Fibroblast of skin of left biceps (primary cell): ENCODE measurements at regions not wholly inside any gene's neighbourhood (a gene's known extent, or its start where the extent isn't known, plus 50 kb on each side); places are given as distances from the start of the nearest gene placed in this dataset.
"Not testable (repeated sequence)": the region's sequence is repeated elsewhere in the genome, so short reads cannot be mapped to it uniquely, and the experiment has no call there.

Experiments
- DNase-seq, 2 experiments: peaks; one replicate each; pipeline ENCODE4 v3.0.0-alpha.2; 2013; ENCODE audit warnings: low read depth in 2 of 2

DNA sequence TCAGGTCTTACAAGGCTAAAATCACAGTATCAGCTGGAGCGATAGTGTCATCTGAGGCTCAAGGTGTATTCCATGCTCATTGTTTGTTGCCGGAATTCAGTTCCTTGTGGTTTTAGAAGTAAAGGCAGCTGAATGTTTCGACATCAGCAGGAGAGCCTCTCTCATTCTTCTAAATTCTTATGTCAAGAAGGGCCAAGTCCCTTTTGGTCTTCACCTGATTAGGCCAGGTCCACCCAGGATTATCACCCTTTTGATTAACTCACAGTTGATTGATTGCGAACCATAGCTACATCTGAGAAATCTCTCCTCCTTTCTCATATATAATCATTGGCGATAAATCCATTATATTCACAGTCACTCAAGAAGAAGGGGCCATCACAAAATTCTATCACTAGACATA lies 806.7 kb upstream of the PRMT6 start:
- DNase-seq: no peak

DNA sequence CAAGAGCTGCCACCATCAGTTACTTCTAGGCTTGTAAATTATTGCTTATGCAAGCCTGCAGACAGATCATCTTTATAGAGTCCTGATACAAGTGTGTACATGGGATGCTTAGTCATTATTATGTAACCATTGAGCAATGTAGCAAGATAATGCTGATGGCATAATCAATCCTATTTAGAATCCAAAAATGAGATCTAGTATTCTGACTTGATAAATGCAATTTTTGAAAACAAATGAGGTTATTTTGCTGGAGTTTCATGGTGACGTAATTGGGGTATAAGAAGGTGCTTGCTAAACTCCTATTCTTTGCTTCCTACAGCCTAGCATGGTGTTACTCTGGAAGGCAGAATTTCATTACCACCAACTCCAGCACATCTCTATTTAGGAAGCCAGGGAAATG lies 801.7 kb upstream of the PRMT6 start:
- DNase-seq: no peak

DNA sequence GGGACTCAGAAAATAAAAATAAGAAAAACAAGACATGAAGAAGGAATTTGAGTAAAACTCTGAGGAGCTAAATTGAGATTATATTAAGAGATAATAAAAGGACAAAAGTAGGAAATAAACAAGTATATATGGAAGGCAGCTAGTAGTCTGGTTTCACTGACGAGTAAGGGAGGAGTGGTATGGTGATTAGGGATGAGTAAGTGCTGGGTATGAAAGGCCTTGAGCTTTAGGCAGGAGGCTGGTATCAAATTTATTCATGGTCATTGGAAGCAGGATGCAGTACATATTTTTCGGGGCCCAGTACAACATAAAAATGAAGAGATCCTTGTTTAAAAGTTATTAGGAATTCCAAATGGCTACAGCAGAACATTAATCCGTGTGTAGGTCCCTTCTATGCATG lies 789.7 kb upstream of the PRMT6 start:
- DNase-seq: no peak

DNA sequence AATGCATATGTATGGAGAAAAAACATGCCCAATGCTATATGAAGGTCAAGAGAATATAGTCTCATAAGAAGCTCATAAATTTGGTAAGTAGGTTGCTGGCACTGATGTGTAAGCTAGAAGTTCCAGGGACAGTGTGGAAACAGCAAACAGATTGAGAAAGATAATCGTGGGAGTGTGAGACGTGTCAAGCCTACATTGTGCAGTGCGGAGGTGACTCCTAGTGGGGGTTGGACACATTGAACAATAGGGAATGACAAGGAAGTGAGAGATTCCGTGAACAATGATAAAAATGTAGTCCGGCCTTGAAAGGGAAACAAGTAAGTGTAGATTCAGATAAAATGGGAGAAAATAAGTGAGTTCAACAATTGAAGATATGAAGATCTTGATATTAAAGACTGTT lies 788.4 kb upstream of the PRMT6 start:
- DNase-seq: no peak

DNA sequence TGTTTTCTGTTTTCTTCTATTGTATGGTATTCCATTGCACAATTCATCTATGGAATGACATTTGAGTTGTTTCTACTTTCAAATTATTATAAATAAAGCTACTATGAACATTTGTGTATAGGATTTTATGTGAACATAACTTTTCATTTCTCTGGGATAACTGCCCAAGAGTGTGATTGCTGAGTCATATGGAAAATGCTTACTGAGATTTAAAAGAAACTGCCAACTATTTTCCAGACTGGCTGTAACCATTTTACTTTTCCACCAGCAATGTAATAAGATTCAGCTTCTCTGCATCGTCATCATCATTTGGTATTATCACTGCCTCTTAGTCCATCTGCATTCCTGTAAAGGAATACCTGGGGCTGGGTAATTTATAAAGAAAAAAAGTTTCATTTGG lies 779.6 kb upstream of the PRMT6 start:
- DNase-seq: peak; percentile 57 to 63

DNA sequence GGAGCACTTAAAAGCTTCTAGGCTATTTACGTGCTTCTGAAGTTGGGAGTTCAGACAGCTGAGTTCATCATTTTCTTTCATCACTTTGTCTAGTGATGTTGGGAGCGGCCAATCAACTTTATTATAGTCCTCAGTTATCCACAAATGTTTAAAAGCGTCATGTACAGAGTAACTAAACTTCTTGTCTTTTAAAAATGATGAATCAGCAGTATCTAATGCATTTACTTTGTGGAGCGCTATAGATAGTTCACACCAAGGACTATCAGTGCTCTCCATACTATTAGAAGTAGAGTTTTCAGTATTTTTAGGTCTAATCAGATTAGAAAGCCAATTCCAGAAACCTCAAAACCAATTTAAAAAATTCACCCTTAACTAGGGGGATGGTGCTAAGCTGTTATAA lies 778.7 kb upstream of the PRMT6 start:
- DNase-seq: no peak

DNA sequence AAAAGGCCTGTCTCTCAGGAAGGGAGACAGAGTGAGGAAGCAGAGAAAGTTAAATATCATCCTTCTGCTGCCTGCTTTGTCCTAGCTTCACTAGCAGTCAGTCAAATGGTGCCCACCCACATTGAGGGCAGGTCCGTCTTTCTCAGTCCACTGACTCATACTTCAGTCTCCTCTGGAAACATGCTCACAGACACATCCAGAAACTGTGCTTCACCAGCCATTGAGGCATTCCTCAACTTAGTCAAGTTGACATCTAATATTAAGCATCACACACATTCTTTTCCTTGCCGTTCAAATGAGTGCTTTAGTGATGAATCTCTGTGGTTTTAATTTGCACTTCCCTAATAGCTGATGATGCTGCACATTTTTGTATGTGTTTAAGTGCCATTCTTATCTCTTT lies 777.8 kb upstream of the PRMT6 start:
- DNase-seq: peak; percentile 61 to 62

DNA sequence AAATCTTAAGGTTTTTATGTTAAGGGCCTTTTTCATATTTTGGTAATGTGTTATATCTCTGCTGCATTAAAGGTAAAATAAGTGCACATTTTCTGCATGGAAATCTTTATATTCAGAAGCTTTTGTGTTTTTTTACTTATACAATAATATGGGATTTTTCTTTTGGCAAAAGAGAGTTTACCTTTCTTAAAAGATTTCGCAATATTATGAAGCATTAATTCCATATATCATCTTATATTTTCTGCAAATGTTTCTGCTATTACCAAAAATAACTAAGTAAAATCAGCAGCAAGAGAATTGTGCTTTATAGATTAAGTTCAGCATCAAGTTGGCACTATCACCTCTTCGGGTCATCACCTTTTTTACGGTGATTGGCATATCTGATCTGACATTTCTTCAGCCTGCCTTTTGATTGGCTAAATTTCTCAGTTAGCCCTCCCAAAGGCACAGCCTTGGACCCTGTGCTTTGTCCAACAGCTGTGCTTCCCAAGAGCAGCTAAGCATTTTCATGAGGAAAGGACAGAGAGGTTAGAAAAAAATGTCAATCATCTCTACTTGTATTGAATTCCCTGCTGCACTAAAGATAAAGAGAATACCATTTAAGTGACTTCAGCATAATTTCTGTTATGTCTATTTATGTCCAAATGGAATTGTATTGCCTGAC lies 767.1 kb upstream of the PRMT6 start:
- DNase-seq: no peak

DNA sequence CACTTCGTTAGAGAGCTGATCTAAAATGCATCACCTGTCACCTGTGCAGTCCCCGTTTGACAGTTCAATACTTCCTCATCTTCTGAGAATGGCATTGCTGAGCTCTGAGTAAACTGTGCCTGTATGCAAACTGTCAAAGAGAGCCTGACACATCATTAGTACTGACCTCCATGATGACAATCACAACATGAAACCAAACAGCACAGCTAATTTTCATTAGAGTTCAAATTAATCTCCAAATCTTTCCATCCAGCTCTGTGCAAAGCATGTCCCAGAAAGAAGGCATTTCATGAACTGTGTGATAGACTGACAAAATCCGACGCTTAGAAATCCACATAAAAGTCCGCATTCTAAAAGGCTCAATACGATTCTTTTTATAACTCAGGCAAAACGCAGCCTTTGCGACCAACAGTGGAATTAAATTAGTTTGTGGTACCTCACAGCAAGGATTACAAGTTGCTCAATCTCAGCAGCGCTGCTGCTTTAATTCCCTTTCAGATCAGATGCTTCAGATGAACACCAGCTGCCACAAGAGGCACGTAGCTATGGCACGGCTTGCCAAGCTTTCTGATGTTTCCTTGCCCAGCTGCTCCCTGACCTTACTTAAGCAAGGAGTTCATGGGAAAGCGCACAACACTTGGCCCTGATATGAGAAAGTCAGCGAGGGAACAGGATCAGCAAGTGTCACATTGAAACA lies 765.5 kb upstream of the PRMT6 start:
- no peak for DNase-seq

DNA sequence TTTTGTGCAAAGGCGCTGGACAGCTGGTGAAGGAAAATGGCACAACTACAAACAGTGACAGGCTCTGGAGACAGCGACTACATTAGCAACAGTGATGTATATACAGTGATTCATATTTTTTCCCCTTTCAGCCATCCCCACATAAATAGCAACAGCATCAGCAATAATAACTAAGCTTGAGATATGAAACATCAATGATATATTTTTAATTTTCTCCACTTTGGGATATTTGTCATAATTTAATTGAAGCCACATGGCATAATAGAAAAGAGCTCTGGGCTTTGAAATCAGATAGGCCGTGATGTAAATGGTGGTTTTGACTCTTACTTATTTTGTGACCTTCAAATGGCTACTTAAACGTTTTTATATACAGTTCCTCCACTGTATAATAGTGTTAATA lies 764.3 kb upstream of the PRMT6 start:
- DNase-seq: no peak

DNA sequence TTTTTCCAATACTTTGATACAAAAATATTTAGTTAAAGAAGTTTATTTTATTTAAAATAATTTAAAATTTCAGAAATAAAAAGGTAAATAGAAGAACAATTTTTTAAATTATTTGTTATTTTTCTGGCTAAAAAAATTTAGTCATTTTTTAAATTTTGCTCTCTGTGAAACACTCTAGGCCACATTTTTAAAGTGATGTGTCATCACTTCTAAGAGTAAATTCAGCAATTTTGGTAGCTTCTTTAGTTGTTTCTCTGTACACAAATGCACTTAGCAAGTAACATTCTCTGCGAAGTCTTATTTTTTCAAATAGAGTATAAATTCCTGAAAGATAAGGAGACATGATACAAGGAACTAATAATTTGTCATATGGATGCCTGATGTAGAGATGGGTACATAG lies 760.0 kb upstream of the PRMT6 start:
- no peak for DNase-seq

DNA sequence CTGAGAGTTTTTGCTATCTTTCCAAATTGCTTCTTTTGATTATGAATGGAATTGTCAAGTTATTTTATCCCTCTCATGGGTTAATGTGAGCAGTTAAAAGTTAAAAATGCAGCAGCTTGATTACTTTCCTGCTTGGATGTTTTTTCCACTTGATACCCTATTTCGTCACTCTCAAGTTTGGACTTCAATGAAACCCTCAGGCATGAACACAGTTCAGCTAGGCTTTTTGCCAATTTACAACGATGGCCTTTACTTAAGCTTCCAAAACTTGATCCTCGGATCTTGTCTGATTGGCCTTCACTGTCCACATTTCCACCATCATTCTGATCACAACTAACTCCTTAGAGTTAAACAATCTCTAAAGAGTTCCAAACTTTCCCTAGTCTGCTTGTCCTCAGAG lies 752.4 kb upstream of the PRMT6 start:
- DNase-seq: no peak

DNA sequence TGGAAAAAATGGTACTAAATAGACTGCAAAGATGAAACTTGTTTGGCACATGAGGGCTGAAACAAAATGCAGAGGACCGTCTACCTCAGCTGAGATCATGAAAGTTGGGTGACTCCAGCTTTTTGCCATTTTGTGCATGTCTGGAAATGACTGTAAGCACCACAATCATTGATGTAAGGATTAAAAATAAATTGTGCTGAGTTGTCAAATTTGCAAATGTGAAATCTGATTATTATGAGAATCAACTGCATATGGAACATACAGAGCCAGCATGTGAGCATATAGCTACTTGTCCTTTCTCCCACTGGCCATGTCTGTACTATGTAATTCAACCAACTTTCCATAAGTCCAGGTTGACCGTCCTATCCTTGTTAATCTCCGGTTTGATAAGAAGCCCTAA lies 736.9 kb upstream of the PRMT6 start:
- no peak for DNase-seq

DNA sequence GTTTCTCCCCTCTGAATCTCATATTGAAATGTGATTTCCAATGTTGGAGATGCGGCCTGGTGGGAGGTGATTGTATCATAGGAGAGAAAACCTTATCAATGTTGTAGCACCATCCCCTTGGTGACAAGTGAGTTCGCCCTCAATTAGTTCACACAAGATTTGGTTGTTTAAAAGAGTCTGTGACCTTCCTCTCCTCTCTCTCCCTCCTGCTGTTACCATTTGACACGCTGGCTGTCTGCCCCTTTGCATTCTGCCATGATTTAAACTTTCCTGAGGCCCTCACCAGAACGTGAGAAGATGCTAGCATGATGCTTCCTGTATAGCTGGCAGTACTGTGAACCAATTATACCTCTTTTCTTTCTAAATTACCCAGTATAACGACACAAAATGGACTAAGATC lies 730.9 kb upstream of the PRMT6 start:
- no peak for DNase-seq

DNA sequence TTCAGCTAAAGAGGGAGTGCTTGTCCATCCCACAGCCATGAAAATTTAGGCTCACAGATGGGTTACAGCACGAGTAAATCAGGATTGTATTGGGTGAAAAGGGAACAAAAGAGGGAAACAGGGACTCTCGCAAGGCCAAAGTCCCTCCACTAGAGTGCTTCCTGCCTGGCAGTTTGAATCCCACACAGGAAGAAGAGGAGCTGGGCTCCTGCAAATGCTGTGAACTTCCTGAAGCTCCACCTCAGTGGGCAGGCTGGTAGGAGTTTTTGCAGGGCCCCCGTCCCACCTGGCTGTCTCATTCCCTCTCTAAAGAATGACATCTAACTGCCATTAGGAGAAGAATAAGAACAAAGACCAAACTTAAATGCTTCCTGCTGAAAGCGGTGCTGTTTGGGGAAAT lies 712.0 kb upstream of the PRMT6 start:
- DNase-seq: no peak

DNA sequence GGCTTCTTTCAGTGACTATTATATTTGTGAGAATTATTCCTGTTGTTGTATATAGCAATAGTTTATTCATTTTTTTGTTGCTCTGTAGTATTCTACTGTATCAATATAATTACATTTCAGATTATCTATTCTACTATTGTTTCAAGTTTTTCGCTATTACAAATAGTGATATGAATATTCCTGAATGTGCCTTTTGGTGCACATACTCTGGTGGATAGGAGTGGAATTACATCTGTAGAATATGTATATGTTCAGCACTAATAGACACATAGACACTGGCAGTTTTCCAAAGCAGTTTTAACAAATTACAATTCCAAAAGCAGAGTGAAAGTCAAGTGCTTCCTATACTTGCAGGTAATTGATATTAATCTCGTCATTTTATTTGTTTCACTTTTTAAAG lies 696.2 kb upstream of the PRMT6 start:
- DNase-seq: no peak

DNA sequence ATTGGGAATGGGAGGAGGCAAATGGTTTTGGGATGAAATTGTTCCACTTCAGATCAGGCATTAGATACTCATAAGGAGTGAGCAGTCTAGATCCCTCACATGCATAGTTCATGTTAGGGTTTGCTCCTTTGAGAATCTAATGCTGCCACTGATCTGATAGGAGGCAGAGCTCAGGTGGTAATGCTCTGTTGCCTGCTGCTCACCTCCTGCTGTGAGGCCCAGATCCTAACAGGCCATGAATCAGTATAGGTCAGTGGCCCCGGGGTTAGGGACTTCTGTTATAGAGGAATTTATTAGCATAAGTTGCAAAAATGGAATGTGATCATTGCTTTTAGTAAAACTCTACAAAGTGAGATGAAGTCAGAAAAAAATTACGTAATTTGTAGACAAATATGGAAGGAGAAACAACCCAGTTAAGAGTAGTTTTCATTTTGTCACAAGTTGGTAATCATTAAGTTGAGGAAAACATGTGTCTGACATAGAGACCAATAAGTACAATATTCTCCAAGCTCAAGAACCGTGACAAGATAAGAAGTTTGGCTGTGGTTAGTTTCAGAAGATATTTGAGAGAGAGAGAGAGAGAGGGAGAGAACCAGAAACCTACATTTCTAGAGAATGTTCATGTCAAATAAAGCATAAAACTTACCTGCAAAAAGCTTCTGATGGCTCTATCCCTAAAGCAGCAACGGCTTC lies 689.7 kb upstream of the PRMT6 start:
- DNase-seq: no peak

DNA sequence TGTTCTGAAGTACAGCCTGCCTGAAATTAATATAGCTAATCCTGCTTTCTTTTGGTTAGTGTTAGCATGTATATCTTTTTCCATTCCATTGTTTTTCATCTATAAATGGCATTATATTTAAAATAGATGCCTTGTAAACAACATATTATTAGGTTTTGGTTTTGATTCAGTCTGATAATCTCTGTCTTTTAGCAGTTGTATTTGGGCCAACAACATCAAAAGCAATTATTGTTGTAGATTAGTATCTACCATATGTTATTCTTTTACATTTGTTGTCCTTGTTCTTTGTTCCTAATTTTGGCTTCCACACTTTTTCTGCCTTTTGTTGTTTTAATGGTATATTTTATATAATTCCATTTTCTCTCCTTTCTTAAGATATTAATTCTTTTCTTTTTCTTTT lies 678.2 kb upstream of the PRMT6 start:
- no peak for DNase-seq

DNA sequence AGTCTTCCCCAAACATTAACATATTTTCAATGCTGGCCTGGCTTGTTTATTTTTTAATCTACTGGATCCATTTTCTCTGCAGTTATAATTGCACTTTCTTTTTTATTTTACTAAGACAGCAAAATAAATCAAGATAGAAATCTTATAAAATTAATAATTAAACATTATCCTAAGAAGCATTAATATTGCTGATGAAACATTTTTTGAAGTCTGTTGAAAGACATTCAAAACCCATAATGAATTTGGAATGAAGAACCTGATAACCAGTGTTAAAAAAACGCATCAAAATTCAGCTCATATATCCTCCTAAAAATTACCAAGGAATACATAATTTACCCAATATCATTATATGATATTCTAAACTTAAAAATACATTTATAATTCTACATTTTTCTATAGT lies 675.7 kb upstream of the PRMT6 start:
- no peak for DNase-seq

DNA sequence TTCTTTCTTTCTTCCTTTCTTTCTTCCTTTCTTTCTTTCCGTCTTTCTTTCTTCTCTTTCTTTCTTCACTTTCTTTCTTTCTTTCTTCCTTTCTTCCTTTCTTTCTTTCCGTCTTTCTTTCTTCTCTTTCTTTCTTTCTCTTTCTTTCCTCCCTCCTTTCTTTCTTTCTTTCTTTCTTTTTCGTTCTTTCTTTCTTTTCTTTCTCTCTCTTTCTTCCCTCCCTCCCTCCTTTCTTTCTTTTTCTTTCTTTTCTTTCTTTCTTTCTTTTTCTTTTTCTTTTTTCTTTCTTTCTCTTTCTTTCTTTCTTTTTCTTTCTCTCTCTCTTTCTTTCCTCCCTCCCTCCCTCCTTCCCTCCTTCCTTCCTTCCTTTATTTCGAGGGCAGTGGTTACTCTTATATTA lies 667.3 kb upstream of the PRMT6 start:
- DNase-seq: not testable (repeated sequence)

DNA sequence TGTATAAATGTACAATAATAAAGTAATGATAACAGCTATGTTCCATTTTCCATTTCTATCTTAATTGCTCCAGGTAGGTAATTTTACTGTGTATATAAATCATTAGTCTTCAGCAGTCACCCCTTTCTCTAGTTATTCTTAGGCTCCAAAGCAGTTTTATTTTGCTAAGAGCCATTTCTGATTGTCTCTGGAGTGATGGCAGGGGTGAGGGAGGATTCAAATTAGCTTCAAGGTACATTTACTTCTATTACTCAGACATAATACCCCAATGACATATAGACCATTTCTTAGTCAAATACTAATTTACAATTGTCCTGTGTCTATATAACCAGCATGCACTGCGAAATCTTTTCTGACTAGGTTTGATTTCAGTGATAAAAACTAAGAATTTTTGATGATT lies 663.4 kb upstream of the PRMT6 start:
- DNase-seq: no peak

DNA sequence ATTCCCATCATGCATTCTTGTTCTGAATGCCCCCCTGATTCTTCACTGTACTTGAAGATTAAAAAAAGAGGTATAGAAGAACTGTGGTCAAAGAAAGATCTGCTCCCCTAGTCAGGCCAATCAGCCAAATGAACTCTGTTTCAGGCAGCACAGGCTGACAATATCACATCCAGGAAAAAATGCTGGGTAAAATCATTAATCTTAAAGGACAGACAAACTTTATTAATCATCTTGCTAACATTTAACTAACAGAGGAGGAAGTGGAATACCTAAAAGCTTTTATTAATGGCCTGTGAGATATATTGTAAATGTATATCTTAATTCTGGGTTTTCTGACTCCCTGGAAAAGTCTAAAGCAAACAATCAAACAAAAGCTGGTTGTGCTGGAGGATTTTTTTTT lies 660.5 kb upstream of the PRMT6 start:
- DNase-seq: no peak

DNA sequence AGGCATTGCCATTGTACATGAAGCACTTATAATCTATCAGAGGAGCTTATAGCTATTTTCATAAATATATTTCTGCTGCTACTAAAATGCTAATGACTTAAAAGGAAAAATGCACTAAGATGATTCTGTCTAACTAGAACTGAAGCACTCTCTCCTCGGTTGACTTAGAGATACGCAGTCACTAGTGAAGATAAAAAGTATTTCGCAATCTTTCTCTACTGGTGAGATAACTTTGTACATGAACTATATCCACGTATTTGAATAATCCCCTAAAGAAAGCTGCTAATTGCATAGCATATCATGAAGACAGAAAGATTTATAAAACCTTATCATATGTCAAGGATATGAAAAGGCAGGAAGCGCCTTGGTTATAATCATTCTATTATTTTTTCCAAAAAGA lies 658.1 kb upstream of the PRMT6 start:
- DNase-seq: no peak
